Naive B cell (primary cell): ENCODE measurements at regions not wholly inside any gene's neighbourhood (a gene's known extent, or its start where the extent isn't known, plus 50 kb on each side); places are given as distances from the start of the nearest gene placed in this dataset.
"Not testable (repeated sequence)": the region's sequence is repeated elsewhere in the genome, so short reads cannot be mapped to it uniquely, and the experiment has no call there.

ENCODE experiments used
- ATAC-seq, 2 donors: fragments of 150-1000 bp; cut with Tn5 transposase; 2 replicates each; pipeline ENCODE4 v1.10.0; 2021; ENCODE audit warnings: low read depth in 2 of 2, mild to moderate bottlenecking in 2 of 2, moderate library complexity in 2 of 2
- DNase-seq: peaks from one replicate; pipeline ENCODE4 v3.0.0; 2022
- H3K27ac Mint-ChIP-seq, 6 donors: one replicate each; pipeline ENCODE4 v1.8.0; 2020 to 2022; ENCODE audit warnings: mild to moderate bottlenecking in 6 of 6, mixed read lengths in 6 of 6, moderate library complexity in 5 of 6, inconsistent platforms in 2 of 6
- H3K27me3 Mint-ChIP-seq, 3 donors: one replicate each; pipeline ENCODE4 v1.8.0; 2021 to 2022; ENCODE audit warnings: mixed read lengths in 3 of 3, mild to moderate bottlenecking in 1 of 3
- H3K36me3 Mint-ChIP-seq, 2 donors: one replicate each; pipeline ENCODE4 v1.8.0; 2020 to 2022; ENCODE audit warnings: mixed read lengths in 2 of 2, inconsistent platforms in 1 of 2, mild to moderate bottlenecking in 1 of 2
- H3K4me1 Mint-ChIP-seq, 3 donors: one replicate each; pipeline ENCODE4 v1.8.0; 2020 to 2022; ENCODE audit warnings: mixed read lengths in 3 of 3, inconsistent platforms in 1 of 3, mild to moderate bottlenecking in 1 of 3, moderate library complexity in 1 of 3
- H3K4me3 Mint-ChIP-seq, 8 donors: one replicate each; pipeline ENCODE4 v1.8.0; 2020 to 2022; ENCODE audit warnings: mild to moderate bottlenecking in 8 of 8, mixed read lengths in 8 of 8, moderate library complexity in 8 of 8, inconsistent platforms in 2 of 8
- H3K9me3 Mint-ChIP-seq, 7 donors: one replicate each; pipeline ENCODE4 v1.8.0; 2020 to 2022; ENCODE audit warnings: mixed read lengths in 7 of 7, mild to moderate bottlenecking in 5 of 7, inconsistent platforms in 2 of 7, moderate library complexity in 1 of 7

DNA sequence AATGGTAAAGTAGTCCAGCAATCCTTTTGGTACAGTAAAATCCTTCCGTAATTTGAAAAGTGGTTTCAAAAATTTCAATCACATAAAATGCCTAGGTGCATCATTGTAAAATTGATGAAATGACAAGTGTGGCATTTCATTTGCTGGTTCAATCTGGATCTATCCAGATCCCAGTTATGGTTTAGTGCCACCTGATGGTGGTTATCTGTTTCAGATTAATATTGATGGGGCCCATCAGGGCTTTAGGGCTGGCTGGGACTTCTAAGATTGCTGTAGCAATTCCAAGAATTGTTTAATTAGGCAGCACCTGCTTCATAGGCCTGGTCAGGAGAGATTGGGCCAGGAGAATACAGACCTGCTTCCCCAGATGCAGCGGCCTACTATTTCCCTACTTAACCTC lies 55.5 kb upstream of the PIK3C3 start:
- peaks cover 3 to 16% (median 7%) of the 10 kb centered on the region in 7 donors for H3K9me3 Mint-ChIP-seq
- DNase-seq = no peak
- no peaks in the 10 kb centered on the region for H3K4me1 Mint-ChIP-seq
- H3K27ac Mint-ChIP-seq = no peak overlapping the region
- H3K36me3 Mint-ChIP-seq = no peaks in the 10 kb centered on the region
- peaks cover 0 to 11% (median 3%) of the 10 kb centered on the region in 3 donors for H3K27me3 Mint-ChIP-seq
- no peak for ATAC-seq
- no peak overlapping the region for H3K4me3 Mint-ChIP-seq

DNA sequence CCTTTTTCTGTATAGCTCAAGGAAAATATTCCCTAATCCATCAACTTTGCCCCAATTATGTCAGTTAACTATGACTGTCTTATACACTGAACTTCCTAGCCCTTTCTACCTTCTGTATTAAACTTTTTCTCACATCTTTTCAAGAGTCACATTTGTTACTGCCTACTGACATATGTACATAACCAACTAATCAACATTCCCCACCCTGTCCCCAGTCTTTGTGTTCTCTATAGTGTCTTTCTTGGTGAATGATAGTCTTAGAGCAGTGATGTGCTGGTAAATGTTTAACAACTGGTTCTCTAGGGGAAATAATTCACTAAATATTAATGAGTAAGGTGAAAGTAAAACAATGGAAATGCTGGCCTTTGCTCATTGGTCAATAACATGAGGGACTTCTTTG lies 61.6 kb upstream of the PIK3C3 start:
- Mint-ChIP-seq H3K27ac (no peak overlapping the region), H3K4me1 (no peaks in the 10 kb centered on the region), H3K4me3 (no peak overlapping the region), H3K27me3 (peaks cover 0 to 7% (median 0%) of the 10 kb centered on the region in 3 donors), H3K36me3 (no peaks in the 10 kb centered on the region), H3K9me3 (peaks cover 3 to 16% (median 7%) of the 10 kb centered on the region in 7 donors)
- DNase-seq = no peak
- no peak for ATAC-seq

DNA sequence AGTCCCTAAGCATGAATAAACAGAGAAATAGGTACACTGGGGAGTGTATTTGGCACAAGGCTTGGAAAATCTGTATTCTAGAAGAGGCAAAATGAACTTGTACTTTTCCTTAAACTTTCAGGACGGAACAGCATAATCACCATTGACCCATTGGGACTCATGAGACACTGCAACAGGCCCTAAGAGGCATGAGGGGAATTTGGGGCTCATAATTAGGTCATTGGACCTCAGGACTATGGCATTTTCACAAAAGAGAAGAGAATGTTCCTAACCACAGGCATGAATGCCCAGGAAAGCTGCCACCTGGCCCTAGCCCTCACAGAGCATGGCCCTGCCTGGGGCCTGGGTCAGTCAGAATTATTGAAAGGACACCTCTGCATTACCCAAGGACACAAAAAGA lies 67.9 kb upstream of the PIK3C3 start:
- Mint-ChIP-seq H3K27ac (no peak overlapping the region), H3K36me3 (no peaks in the 10 kb centered on the region), H3K4me3 (peak overlapping the region in 1 of 8 donors; percentile 37), H3K27me3 (no peaks in the 10 kb centered on the region), H3K9me3 (no peaks in the 10 kb centered on the region), H3K4me1 (no peaks in the 10 kb centered on the region)
- DNase-seq (no peak), ATAC-seq (no peak)

DNA sequence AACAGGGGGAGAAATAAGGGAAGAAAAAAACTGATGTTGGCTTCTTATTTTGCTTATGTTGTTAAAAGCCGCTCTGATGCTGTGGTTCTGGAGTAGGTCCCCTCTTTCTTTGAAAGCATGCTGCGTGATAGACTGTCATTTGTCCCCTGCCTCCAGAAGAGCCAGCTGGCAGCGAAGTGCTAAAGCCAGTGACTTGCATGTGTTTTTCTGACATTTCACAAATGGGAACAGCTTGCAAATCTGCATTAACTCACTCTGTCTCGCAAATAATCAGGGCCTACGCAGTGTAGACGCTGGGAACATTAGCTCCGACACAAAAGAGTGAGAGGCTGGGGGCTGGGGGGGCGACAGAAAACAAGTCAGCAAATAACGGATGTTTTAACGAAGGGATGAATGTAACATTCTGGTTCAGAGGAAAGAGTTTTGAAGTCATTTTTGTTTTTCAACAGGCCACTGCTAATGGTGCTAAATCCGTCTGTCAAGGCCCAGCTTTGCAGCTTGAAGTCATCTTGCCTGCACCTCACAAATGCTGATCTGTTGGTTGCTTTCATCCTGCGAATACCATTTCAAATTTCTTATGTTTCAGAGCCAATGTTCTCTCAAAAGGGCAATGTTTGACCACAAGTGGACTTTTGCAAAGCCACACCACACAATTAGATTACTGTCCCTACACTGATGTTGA lies 68.8 kb upstream of the PIK3C3 start:
- no peaks in the 10 kb centered on the region for H3K36me3 Mint-ChIP-seq
- DNase-seq = no peak
- H3K9me3 Mint-ChIP-seq = no peaks in the 10 kb centered on the region
- H3K27ac Mint-ChIP-seq = no peak overlapping the region
- no peaks in the 10 kb centered on the region for H3K27me3 Mint-ChIP-seq
- H3K4me3 Mint-ChIP-seq = no peak overlapping the region
- no peaks in the 10 kb centered on the region for H3K4me1 Mint-ChIP-seq
- ATAC-seq = no peak

DNA sequence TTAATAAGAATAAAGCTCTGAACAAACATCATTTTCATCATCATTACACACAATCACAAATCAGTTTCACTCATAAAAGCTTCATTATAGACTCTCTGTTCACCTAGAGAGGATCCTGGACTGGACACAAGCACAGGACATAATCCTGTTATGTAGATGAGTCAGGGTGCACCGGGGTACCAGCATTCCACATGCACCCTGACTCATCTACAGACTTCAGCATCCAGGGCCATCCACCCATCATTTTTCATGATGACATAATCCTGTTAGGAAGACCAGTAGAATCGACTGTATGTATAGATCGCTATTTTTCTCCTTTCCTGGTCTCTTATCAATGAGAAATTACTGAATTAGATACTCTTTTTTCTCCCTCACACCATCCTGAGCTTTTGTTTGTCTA lies 73.7 kb upstream of the PIK3C3 start:
- DNase-seq (no peak), ATAC-seq (no peak)
- H3K27ac Mint-ChIP-seq = no peak overlapping the region
- no peaks in the 10 kb centered on the region for H3K9me3 Mint-ChIP-seq
- H3K27me3 Mint-ChIP-seq = no peaks in the 10 kb centered on the region
- H3K36me3 Mint-ChIP-seq = no peaks in the 10 kb centered on the region
- no peak overlapping the region for H3K4me3 Mint-ChIP-seq
- no peaks in the 10 kb centered on the region for H3K4me1 Mint-ChIP-seq

DNA sequence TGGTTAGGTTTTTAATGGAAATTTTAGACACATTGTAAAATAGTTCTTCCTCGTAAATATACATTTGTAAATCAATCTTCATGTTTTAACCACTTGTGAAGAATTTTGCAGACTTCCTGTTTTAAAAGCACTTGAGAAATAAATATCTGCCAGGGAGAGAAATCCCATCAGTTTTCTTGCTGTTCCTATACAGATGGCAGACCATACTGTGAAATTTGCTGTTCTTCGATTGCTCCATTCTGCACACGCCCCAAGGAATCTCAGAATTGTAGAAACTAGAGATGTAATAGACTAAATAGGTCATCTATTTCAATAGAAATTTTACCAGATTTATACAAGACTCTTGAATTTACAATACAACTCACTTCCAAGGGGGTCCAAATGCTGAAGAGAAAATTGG lies 75.8 kb upstream of the PIK3C3 start:
- no peak overlapping the region for H3K27ac Mint-ChIP-seq
- no peak for DNase-seq
- H3K4me3 Mint-ChIP-seq = no peak overlapping the region
- no peaks in the 10 kb centered on the region for H3K36me3 Mint-ChIP-seq
- peaks cover 0 to 3% (median 0%) of the 10 kb centered on the region in 3 donors for H3K27me3 Mint-ChIP-seq
- H3K4me1 Mint-ChIP-seq = no peaks in the 10 kb centered on the region
- ATAC-seq = no peak
- H3K9me3 Mint-ChIP-seq = no peaks in the 10 kb centered on the region

DNA sequence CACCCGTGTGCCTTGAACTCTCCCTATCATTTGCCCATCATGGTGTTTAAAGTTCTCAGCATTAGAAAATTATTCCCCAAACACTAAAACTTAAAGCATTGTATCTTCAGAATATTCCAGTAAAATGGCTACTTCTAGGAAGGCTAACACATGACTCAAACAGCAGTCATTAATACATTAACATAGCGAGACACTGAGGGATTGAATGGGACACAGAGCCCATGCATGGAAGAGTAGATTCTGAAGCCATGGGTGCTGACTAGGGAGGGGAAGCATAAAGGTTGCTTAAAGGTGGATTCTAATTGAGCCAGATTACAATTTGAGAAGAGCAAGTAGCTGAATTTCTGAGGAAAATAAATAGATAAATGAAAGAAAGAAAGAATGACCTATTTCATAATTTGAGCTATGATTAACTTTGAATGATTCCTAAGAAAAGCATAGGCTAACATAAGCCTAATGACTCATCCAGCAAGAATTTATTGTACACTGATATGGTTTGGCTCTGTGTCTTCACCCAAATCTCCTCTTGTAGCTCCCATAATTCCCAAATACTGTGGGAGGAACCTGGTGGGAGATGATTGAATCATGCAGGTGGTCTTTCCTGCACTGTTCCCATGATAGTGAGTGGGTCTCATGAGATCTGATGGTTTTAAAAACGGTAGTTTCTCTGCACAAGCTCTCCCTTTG lies 79.8 kb upstream of the PIK3C3 start:
- no peak for ATAC-seq
- no peaks in the 10 kb centered on the region for H3K9me3 Mint-ChIP-seq
- no peaks in the 10 kb centered on the region for H3K36me3 Mint-ChIP-seq
- H3K4me1 Mint-ChIP-seq = no peaks in the 10 kb centered on the region
- H3K27ac Mint-ChIP-seq = no peak overlapping the region
- no peak for DNase-seq
- no peak overlapping the region for H3K4me3 Mint-ChIP-seq
- peaks cover 0 to 6% (median 3%) of the 10 kb centered on the region in 3 donors for H3K27me3 Mint-ChIP-seq

DNA sequence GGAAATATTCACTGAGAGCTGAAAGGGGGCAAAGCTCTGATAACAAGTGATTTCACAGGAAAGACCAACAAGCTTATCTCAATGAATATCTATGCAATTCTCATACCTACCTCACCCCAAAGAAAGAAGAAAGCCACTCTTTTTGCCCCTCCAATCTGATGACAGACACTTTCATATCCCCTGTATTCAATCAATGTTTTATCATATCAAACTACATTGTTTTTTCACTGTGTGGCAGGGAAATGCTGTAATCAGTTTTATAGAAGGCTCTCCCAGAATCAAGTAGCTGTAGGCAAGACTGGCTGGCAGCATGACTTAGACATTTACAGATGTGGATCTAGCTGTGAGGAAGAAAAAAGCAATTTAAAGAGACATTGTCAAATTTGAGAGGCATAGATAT lies 81.3 kb upstream of the PIK3C3 start:
- Mint-ChIP-seq H3K27me3 (peaks cover 0 to 6% (median 3%) of the 10 kb centered on the region in 3 donors), H3K9me3 (no peaks in the 10 kb centered on the region), H3K27ac (no peak overlapping the region), H3K4me3 (no peak overlapping the region), H3K36me3 (no peaks in the 10 kb centered on the region), H3K4me1 (no peaks in the 10 kb centered on the region)
- DNase-seq (no peak), ATAC-seq (no peak)

DNA sequence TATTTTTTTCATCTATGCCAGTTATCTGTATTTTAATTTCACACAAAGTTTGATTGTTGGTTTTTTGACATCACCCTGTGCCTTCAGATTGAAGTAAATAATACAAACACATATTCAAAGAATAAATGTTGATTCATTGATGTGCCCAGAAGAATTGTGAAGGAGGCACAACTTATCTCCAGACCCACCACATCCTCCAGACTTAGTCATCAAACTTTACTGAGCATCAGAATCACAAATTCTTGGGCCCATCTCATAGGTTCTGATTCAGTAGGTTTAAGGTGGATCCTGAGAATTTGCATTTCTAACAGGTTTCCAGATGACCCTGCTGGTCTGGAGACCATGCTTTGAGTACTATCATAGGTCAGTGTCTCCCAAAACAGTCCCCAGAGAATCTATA lies 82.8 kb upstream of the PIK3C3 start:
- H3K4me1 Mint-ChIP-seq = no peaks in the 10 kb centered on the region
- DNase-seq = no peak
- no peak overlapping the region for H3K4me3 Mint-ChIP-seq
- H3K9me3 Mint-ChIP-seq = peaks cover 0 to 2% (median 0%) of the 10 kb centered on the region in 7 donors
- no peak overlapping the region for H3K27ac Mint-ChIP-seq
- no peak for ATAC-seq
- H3K36me3 Mint-ChIP-seq = no peaks in the 10 kb centered on the region
- H3K27me3 Mint-ChIP-seq = peaks cover 0 to 6% (median 3%) of the 10 kb centered on the region in 3 donors

DNA sequence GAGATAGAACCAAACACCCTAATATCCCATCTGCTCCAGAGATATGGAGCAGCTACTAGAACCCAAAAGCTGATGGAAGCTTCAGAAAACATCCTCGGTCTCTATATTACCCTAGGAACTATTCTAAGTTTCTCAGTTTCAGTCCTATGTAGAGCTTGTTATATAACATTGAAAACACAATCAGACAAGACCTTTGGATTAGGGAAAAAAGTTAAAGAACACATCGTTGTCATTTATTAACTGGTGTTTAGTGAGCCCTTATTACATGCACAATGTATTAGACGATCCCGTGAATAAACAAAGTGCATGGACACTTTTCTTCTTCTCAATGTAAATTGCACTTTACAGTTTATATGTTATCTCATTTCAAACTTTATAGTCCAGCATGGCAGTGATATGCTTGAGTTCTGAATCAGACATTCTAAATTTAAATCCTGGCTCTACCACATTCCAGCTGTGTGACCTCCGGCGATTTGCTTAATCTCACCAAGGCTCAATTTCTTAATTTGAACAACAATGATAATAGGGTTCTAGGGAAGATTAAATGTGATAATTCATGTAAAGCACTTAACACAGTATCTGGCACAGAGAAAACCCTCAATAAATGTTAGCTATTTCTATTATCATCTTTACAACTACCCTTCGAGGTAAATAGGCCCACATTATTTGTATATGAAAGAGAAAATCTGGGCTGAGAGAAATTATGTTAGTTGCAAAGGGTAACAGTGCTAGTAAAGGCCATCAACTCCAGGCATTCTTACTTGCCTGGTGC lies 83.6 kb upstream of the PIK3C3 start:
- DNase-seq = no peak
- no peak for ATAC-seq
- H3K27me3 Mint-ChIP-seq = peaks cover 0 to 6% (median 3%) of the 10 kb centered on the region in 3 donors
- H3K4me1 Mint-ChIP-seq = no peaks in the 10 kb centered on the region
- H3K9me3 Mint-ChIP-seq = peaks cover 0 to 5% (median 0%) of the 10 kb centered on the region in 7 donors
- no peaks in the 10 kb centered on the region for H3K36me3 Mint-ChIP-seq
- no peak overlapping the region for H3K4me3 Mint-ChIP-seq
- no peak overlapping the region for H3K27ac Mint-ChIP-seq

DNA sequence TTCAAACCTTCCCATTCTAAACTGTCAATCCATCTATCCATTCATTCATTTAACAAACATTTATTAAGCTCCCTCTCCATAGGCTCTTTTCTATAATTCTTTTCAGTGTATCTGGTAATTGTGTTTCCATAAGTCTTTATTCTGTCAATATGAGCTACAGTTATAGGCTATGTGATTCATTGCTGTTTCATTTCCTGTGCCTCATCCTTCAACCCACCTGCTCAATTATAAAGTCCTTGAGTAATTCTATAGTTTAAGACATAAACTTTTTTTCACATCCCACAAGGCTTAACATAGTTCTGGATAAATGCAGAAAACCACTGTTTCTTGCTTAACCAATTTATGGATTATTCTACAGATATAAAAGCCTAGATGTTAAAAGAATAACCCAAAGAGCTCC lies 84.2 kb upstream of the PIK3C3 start:
- Mint-ChIP-seq H3K27ac (no peak overlapping the region), H3K27me3 (peaks cover 0 to 6% (median under 1%) of the 10 kb centered on the region in 3 donors)

DNA sequence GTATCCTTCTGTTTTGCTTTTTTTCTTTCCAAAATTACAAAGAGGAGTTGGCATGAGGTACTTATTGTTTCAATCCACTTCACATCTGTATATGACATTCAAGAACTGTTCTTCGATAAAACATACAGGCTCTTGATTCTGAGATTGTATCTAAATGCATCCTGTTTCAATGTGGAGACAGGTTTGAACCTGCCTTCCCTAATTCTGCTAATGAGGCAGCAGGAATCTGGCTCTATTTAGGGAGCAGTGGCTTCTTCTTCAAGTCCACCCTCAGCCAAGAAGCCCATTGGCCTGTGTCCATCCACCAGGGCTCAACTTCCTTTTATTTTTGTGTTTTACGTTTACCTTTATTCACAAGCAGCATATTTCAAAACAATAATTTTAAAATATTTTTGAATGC lies 84.8 kb upstream of the PIK3C3 start:
- no peak overlapping the region for H3K4me3 Mint-ChIP-seq
- ATAC-seq = no peak
- H3K9me3 Mint-ChIP-seq = peaks cover 0 to 5% (median 0%) of the 10 kb centered on the region in 7 donors
- H3K27ac Mint-ChIP-seq = peak overlapping the region in 1 of 6 donors; percentile 34
- H3K4me1 Mint-ChIP-seq = no peaks in the 10 kb centered on the region
- H3K27me3 Mint-ChIP-seq = peaks cover 0 to 6% (median 0%) of the 10 kb centered on the region in 3 donors
- H3K36me3 Mint-ChIP-seq = no peaks in the 10 kb centered on the region
- DNase-seq = no peak

More for the DNA sequence above, 84.2 kb upstream of the PIK3C3 start:
- H3K36me3 Mint-ChIP-seq = no peaks in the 10 kb centered on the region
- peaks cover 0 to 5% (median 0%) of the 10 kb centered on the region in 7 donors for H3K9me3 Mint-ChIP-seq
- DNase-seq (no peak), ATAC-seq (no peak)
- H3K4me3 Mint-ChIP-seq = no peak overlapping the region
- no peaks in the 10 kb centered on the region for H3K4me1 Mint-ChIP-seq

DNA sequence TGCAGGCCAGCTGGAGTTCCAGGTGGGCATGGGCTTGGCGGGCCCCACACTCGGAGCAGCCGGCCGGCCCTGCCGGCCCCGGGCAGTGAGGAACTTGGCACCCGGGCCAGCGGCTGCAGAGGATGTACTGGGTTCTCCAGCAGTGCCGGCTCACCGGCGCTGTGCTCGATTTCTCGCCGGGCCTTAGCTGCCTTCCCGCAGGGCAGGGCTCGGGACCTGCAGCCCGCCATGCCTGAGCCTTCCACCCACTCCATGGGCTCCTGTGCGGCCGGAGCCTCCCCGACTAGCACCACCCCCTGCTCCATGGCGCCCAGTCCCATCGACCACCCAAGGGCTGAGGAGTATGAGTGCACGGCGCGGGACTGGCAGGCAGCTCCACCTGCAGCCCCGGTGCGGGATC lies 89.2 kb upstream of the PIK3C3 start:
- H3K27ac Mint-ChIP-seq, DNase-seq, H3K4me3 Mint-ChIP-seq, H3K4me1 Mint-ChIP-seq, H3K27me3 Mint-ChIP-seq, ATAC-seq, H3K36me3 Mint-ChIP-seq, H3K9me3 Mint-ChIP-seq: not testable (repeated sequence)

DNA sequence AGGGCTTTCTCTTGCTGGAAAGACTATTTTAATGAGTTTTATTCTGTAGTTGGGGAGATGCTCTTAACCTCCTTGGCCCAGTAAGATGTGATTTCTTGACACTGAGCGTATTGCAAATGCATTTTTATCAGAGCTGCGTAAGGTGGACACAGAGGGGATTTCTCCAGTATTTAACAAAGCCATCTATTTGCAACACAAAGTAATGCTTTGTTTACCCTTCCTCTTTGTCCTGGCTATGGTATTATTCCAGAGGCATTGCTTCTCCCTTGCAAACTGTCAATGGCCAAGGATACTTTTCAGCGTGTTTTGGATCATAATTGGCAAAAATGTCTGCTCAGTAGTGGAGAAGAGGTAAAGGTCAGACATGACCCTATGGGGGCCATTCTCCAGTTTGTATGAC lies 90.8 kb upstream of the PIK3C3 start:
- H3K9me3 Mint-ChIP-seq = peaks cover 0 to 5% (median 3%) of the 10 kb centered on the region in 7 donors
- no peak for ATAC-seq
- H3K4me1 Mint-ChIP-seq = no peaks in the 10 kb centered on the region

More for the DNA sequence above, 90.8 kb upstream of the PIK3C3 start:
- Mint-ChIP-seq H3K27me3 (peaks cover 0 to 5% (median 5%) of the 10 kb centered on the region in 3 donors), H3K36me3 (no peaks in the 10 kb centered on the region), H3K4me3 (no peak overlapping the region), H3K27ac (no peak overlapping the region)
- no peak for DNase-seq
